SK-N-SH treated with all-trans-retinoic acid at 6 μM for 48 hours (cell line): ENCODE measurements at regions not wholly inside any gene's neighbourhood (a gene's known extent, or its start where the extent isn't known, plus 50 kb on each side); places are given as distances from the start of the nearest gene placed in this dataset.

ENCODE experiments used
- ARNTL ChIP-seq: fragments of 450-650 bp; formaldehyde crosslinking; IDR thresholded peaks from 2 replicates; pipeline ENCODE4 v1.5.0; 2020; ENCODE audit warnings: low read depth, mild to moderate bottlenecking, moderate library complexity, borderline replicate concordance
- GLIS3 ChIP-seq: fragments of 250-450 bp; sonication (Bioruptor Pico); IDR thresholded peaks from 2 replicates; pipeline ENCODE4 v1.5.0; 2020; ENCODE audit warnings: mild to moderate bottlenecking, moderate library complexity
- OSR1 ChIP-seq: fragments of 250-450 bp; sonication (Bioruptor Pico); IDR thresholded peaks from 2 replicates; pipeline ENCODE4 v1.8.0; 2022; ENCODE audit warnings: moderate library complexity, mild to moderate bottlenecking, inconsistent platforms
- POU6F1 ChIP-seq: fragments of 250-450 bp; sonication (Bioruptor Pico); IDR thresholded peaks from 2 replicates; pipeline ENCODE4 v1.8.0; 2021; ENCODE audit warnings: low read depth, mild to moderate bottlenecking, moderate library complexity, borderline replicate concordance
- PPARA ChIP-seq: fragments of 250-450 bp; sonication (Bioruptor Pico); IDR thresholded peaks from 2 replicates; pipeline ENCODE4 v1.5.0; 2020; ENCODE audit warnings: mild to moderate bottlenecking, borderline replicate concordance
- SNAI2 ChIP-seq: fragments of 250-450 bp; sonication (Bioruptor Pico); IDR thresholded peaks from 2 replicates; pipeline ENCODE4 v1.5.0; 2020; ENCODE audit warnings: mild to moderate bottlenecking, moderate library complexity
- TCF4 ChIP-seq: fragments of 250-450 bp; sonication (Bioruptor Pico); IDR thresholded peaks from 2 replicates; pipeline ENCODE4 v1.8.0; 2021; ENCODE audit warnings: mild to moderate bottlenecking, moderate library complexity, borderline replicate concordance
- ZC3H10 ChIP-seq: fragments of 250-450 bp; sonication (Bioruptor Pico); IDR thresholded peaks from 2 replicates; pipeline ENCODE4 v1.5.1; 2021; ENCODE audit warnings: mild to moderate bottlenecking, moderate library complexity
- ZFP3 ChIP-seq: fragments of 250-450 bp; sonication (Bioruptor Pico); IDR thresholded peaks from 2 replicates; pipeline ENCODE4 v1.5.0; 2020; ENCODE audit warnings: mild to moderate bottlenecking, moderate library complexity
- ZFP30 ChIP-seq: fragments of 450-650 bp; formaldehyde crosslinking; IDR thresholded peaks from 2 replicates; pipeline ENCODE4 v1.5.0; 2022; ENCODE audit warnings: mild to moderate bottlenecking, moderate library complexity
- TF ChIP-seq, protein P1 (sequence below): fragments of 250-450 bp; sonication (Bioruptor Pico); IDR thresholded peaks from 2 replicates; pipeline ENCODE4 v1.8.0; 2020; ENCODE audit warnings: mild to moderate bottlenecking, moderate library complexity, borderline replicate concordance
- TF ChIP-seq, protein P2 (sequence below): fragments of 250-450 bp; sonication (Bioruptor Pico); IDR thresholded peaks from 2 replicates; pipeline ENCODE4 v1.5.1; 2021; ENCODE audit warnings: mild to moderate bottlenecking, moderate library complexity

DNA sequence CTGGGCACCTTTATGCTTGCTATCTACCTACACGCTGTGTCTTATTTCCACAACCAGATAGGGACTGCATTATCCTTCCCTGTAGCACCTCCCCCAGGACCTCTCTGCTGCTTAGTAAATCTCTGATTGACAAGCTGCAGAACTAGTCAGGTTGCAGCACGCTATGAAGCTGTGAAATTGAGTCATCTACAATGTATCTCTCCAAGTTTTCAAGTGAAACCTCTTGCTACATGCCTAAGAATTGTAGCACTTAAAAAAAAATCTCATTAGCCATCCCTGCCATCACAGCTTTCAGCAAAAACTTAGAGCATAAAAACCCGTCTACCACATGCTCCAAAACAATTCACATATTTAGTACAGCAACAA, 69.7 kb upstream of the FGFR2 start:
- no peak for TF ChIP-seq TCF4 (CRISPR knock-in tag)
- no peak for TF ChIP-seq ARNTL
- no peak for TF ChIP-seq ZC3H10 (CRISPR knock-in tag)
- no peak for TF ChIP-seq ZFP3 (CRISPR knock-in tag)
- TF ChIP-seq, protein P1, sequence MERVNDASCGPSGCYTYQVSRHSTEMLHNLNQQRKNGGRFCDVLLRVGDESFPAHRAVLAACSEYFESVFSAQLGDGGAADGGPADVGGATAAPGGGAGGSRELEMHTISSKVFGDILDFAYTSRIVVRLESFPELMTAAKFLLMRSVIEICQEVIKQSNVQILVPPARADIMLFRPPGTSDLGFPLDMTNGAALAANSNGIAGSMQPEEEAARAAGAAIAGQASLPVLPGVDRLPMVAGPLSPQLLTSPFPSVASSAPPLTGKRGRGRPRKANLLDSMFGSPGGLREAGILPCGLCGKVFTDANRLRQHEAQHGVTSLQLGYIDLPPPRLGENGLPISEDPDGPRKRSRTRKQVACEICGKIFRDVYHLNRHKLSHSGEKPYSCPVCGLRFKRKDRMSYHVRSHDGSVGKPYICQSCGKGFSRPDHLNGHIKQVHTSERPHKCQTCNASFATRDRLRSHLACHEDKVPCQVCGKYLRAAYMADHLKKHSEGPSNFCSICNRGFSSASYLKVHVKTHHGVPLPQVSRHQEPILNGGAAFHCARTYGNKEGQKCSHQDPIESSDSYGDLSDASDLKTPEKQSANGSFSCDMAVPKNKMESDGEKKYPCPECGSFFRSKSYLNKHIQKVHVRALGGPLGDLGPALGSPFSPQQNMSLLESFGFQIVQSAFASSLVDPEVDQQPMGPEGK, result no peak
- TF ChIP-seq GLIS3, result no peak
- TF ChIP-seq OSR1 (CRISPR knock-in tag), result no peak
- TF ChIP-seq, protein P2, sequence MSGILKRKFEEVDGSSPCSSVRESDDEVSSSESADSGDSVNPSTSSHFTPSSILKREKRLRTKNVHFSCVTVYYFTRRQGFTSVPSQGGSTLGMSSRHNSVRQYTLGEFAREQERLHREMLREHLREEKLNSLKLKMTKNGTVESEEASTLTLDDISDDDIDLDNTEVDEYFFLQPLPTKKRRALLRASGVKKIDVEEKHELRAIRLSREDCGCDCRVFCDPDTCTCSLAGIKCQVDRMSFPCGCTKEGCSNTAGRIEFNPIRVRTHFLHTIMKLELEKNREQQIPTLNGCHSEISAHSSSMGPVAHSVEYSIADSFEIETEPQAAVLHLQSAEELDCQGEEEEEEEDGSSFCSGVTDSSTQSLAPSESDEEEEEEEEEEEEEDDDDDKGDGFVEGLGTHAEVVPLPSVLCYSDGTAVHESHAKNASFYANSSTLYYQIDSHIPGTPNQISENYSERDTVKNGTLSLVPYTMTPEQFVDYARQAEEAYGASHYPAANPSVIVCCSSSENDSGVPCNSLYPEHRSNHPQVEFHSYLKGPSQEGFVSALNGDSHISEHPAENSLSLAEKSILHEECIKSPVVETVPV (CRISPR knock-in tag), result no peak
- TF ChIP-seq POU6F1 (CRISPR knock-in tag), result no peak
- no peak for TF ChIP-seq ZFP30 (CRISPR knock-in tag)
- TF ChIP-seq SNAI2 (CRISPR knock-in tag), result no peak
- TF ChIP-seq PPARA (CRISPR knock-in tag), result no peak
